ENCODE measurements at regions not wholly inside any gene's neighbourhood (a gene's known extent, or its start where the extent isn't known, plus 50 kb on each side); places are given as distances from the start of the nearest gene placed in this dataset.

- no peak for TF ChIP-seq EZH2 (IDR thresholded peaks at IDR 0.05; ENCODE audit: low read depth, low read length, severe bottlenecking)
- no peak for TF ChIP-seq CTCF (IDR thresholded peaks at IDR 0.05; ENCODE audit: control extremely low read depth in 1 of 3, insufficient read depth in 1 of 3, low read depth in 1 of 3, low read length in 3 of 3)
- TF ChIP-seq BRCA1 (IDR thresholded peaks at IDR 0.05; ENCODE audit: low read depth, low read length): no peak
- TF ChIP-seq USF2 (IDR thresholded peaks at IDR 0.05; ENCODE audit: low read length): no peak
These were observed 146.6 kb upstream of the TBL1X start for GRCh38 chrX:9318213-9318612.
